GM18858 (cell line): ENCODE measurements at regions not wholly inside any gene's neighbourhood (a gene's known extent, or its start where the extent isn't known, plus 50 kb on each side); places are given as distances from the start of the nearest gene placed in this dataset.
"Not testable (repeated sequence)": the region's sequence is repeated elsewhere in the genome, so short reads cannot be mapped to it uniquely, and the experiment has no call there.

Experiments used
- ATAC-seq: cut with Tn5 transposase; IDR thresholded peaks from one replicate; pipeline ENCODE4 v1.9.1; 2021; ENCODE audit not compliant: unreplicated experiment

- no peak for ATAC-seq
These were observed 209.6 kb upstream of the PDE4D start for GRCh38 chr5:60102961-60103693.

GRCh38 chr5:60101573-60101972 lies 208.0 kb upstream of the PDE4D start:
- no peak for ATAC-seq

- ATAC-seq, result no peak
These were observed 199.3 kb upstream of the PDE4D start for GRCh38 chr5:60092671-60093422.

- no peak for ATAC-seq
These were observed 193.1 kb upstream of the PDE4D start for GRCh38 chr5:60086583-60086982.

- ATAC-seq, result no peak
These were observed 190.7 kb upstream of the PDE4D start for GRCh38 chr5:60084226-60084625.

GRCh38 chr5:60077292-60077691 lies 183.8 kb upstream of the PDE4D start:
- ATAC-seq, result no peak

- ATAC-seq, result no peak
These were observed 183.2 kb upstream of the PDE4D start for GRCh38 chr5:60076746-60077145.

- ATAC-seq, result no peak
These were observed 173.0 kb upstream of the PDE4D start for GRCh38 chr5:60066502-60066901.

- ATAC-seq, result no peak
These were observed 166.9 kb upstream of the PDE4D start for GRCh38 chr5:60060389-60060788.

- no peak for ATAC-seq
These were observed 162.7 kb upstream of the PDE4D start for GRCh38 chr5:60056191-60056590.

- no peak for ATAC-seq
These were observed 161.6 kb upstream of the PDE4D start for GRCh38 chr5:60055168-60055567.

- not testable (repeated sequence) for ATAC-seq
These were observed 148.6 kb upstream of the PDE4D start for GRCh38 chr5:60041996-60042664.

GRCh38 chr5:60041508-60041907 lies 148.0 kb upstream of the PDE4D start:
- ATAC-seq, result not testable (repeated sequence)

GRCh38 chr5:60036192-60036938 lies 142.8 kb upstream of the PDE4D start:
- ATAC-seq, result no peak

- no peak for ATAC-seq
These were observed 132.6 kb upstream of the PDE4D start for GRCh38 chr5:60026161-60026560.

GRCh38 chr5:60024104-60024503 lies 130.6 kb upstream of the PDE4D start:
- ATAC-seq, result no peak

- ATAC-seq, result no peak
These were observed 129.7 kb upstream of the PDE4D start for GRCh38 chr5:60023255-60023654.

- ATAC-seq, result no peak
These were observed 126.9 kb upstream of the PDE4D start for GRCh38 chr5:60020457-60020856.

GRCh38 chr5:60018960-60019359 lies 125.4 kb upstream of the PDE4D start:
- not testable (repeated sequence) for ATAC-seq

- no peak for ATAC-seq
These were observed 124.6 kb upstream of the PDE4D start for GRCh38 chr5:60018091-60018490.

GRCh38 chr5:60014331-60014730 lies 120.8 kb upstream of the PDE4D start:
- no peak for ATAC-seq
